ENCODE measurements at regions not wholly inside any gene's neighbourhood (a gene's known extent, or its start where the extent isn't known, plus 50 kb on each side); places are given as distances from the start of the nearest gene placed in this dataset.

GRCh38 chr16:82535262-82535661 is 91.5 kb upstream of the CDH13 start:
- Histone ChIP-seq H4K20me1 (ENCODE audit: insufficient read depth, low read length) (no peaks in the 10 kb centered on the region), H3K27ac (ENCODE audit: insufficient read depth, low read length) (no peak overlapping the region), H3K36me3 (ENCODE audit: control insufficient read depth, insufficient read depth, low read length) (no peaks in the 10 kb centered on the region), H2AFZ (replicated peaks; ENCODE audit: low read length, poor library complexity) (no peak overlapping the region), H3K4me3 (ENCODE audit: insufficient read depth, low read depth, low read length) (no peak overlapping the region), H3K56ac (ENCODE audit: extremely low read depth, insufficient read depth, low read length) (no peak overlapping the region), H3K9me1 (ENCODE audit: insufficient read depth, low read length) (no peaks in the 10 kb centered on the region), H2AK5ac (ENCODE audit: low read depth, low read length) (no peak overlapping the region), H3K27me3 (ENCODE audit: control insufficient read depth, insufficient read depth, low read length) (peaks cover 2% of the 10 kb centered on the region), H2BK15ac (ENCODE audit: low read depth, low read length) (no peak overlapping the region), H4K8ac (ENCODE audit: low read depth in 2 of 2, low read length in 2 of 2) (no peak overlapping the region), H3K4me2 (ENCODE audit: low read depth, low read length) (no peak overlapping the region), H2BK5ac (ENCODE audit: low read depth, low read length, poor library complexity, severe bottlenecking) (no peak overlapping the region), H2BK120ac (ENCODE audit: low read depth, low read length) (no peak overlapping the region), H2BK20ac (ENCODE audit: low read depth, low read length) (no peak overlapping the region), H3K9me3 (ENCODE audit: control insufficient read depth, insufficient read depth, low read length) (no peaks in the 10 kb centered on the region), H3K9ac (ENCODE audit: low read depth, low read length) (no peak overlapping the region), H3K14ac (replicated peaks; ENCODE audit: low read depth, low read length) (no peak overlapping the region), H4K5ac (ENCODE audit: low read depth, low read length) (no peak overlapping the region), H3K23ac (ENCODE audit: low read depth, low read length) (no peak overlapping the region), H4K91ac (ENCODE audit: insufficient read depth, low read depth, low read length) (no peak overlapping the region), H3K4ac (ENCODE audit: low read depth, low read length) (no peak overlapping the region), H3K4me1 (ENCODE audit: control insufficient read depth, insufficient read depth, low read length) (no peaks in the 10 kb centered on the region), H3K18ac (ENCODE audit: low read depth, low read length) (no peak overlapping the region), H3K79me1 (ENCODE audit: low read depth in 1 of 2, low read length in 2 of 2) (no peaks in the 10 kb centered on the region), H2AK9ac (replicated peaks; ENCODE audit: low read depth, low read length, poor library complexity) (no peak overlapping the region)
- ChIA-PET CTCF (no interaction called here), POLR2A (ENCODE audit: unreplicated experiment) (no interaction called here)
- dilution Hi-C loops (cut with HindIII; ENCODE audit: low sequenced_read_pairs, unreplicated experiment) = no loop called here
- intact Hi-C loops (cut with micrococcal nuclease) = no loop called here
- in situ Hi-C loops (cut with MboI; ENCODE audit: low sequenced_read_pairs) = no loop called here
- no peak for DNase-seq
- 72% methylated on average over 2 of the region's 4 CpGs; no CpG with 5 or more reads in 1 of the 2 experiments for WGBS, 2 experiments (ENCODE audit: extremely low coverage in 2 of 2, insufficient read length in 1 of 2)
- ATAC-seq (ENCODE audit: low read depth) = no peak
- TF ChIP-seq RAD21 (IDR thresholded peaks at IDR 0.05; ENCODE audit: low read length) = no peak
- TF ChIP-seq FOS (IDR thresholded peaks at IDR 0.05; ENCODE audit: low read depth, low read length) = no peak
- no peak for TF ChIP-seq MAZ (IDR thresholded peaks at IDR 0.05; ENCODE audit: borderline replicate concordance, low read depth, low read length)
- TF ChIP-seq MAFK (IDR thresholded peaks at IDR 0.05; ENCODE audit: low read depth, low read length) = no peak
- TF ChIP-seq CTCF (conservative IDR thresholded peaks at IDR 0.05; ENCODE audit: low read depth, low read length) = no peak
- no peak for TF ChIP-seq POLR2A (IDR thresholded peaks at IDR 0.05; ENCODE audit: low read depth, low read length)
- TF ChIP-seq USF2 (IDR thresholded peaks at IDR 0.05; ENCODE audit: low read depth, low read length) = no peak
- TF ChIP-seq BHLHE40 (IDR thresholded peaks at IDR 0.05; ENCODE audit: low read depth, low read length) = no peak
- TF ChIP-seq NFE2L2 (IDR thresholded peaks at IDR 0.05; ENCODE audit: low read depth, low read length) = no peak
- TF ChIP-seq RFX5 (IDR thresholded peaks at IDR 0.05; ENCODE audit: low read depth, low read length) = no peak
- TF ChIP-seq ELK1 (IDR thresholded peaks at IDR 0.05; ENCODE audit: borderline replicate concordance, low read depth, low read length) = no peak
- no peak for TF ChIP-seq MXI1 (IDR thresholded peaks at IDR 0.05; ENCODE audit: borderline replicate concordance, low read depth, low read length)
- no peak for TF ChIP-seq RCOR1 (IDR thresholded peaks at IDR 0.05; ENCODE audit: insufficient replicate concordance, low read length)
- no peak for TF ChIP-seq SMC3 (IDR thresholded peaks at IDR 0.05; ENCODE audit: low read depth, low read length)
- TF ChIP-seq CHD1 (IDR thresholded peaks at IDR 0.05; ENCODE audit: low read depth, low read length) = no peak
- no peak for TF ChIP-seq CEBPB (IDR thresholded peaks at IDR 0.05; ENCODE audit: low read depth, low read length)
- no TSS peak for BruUV-seq (replicated peaks)
